Activated CD4-positive, alpha-beta T cell treated with anti-CD3 and anti-CD28 coated beads for 24 hours (primary cell): ENCODE measurements at regions not wholly inside any gene's neighbourhood (a gene's known extent, or its start where the extent isn't known, plus 50 kb on each side); places are given as distances from the start of the nearest gene placed in this dataset.

Experiments used
- DNase-seq, 2 donors: peaks; one replicate each; pipeline ENCODE4 v3.0.0-alpha.2; 2020; ENCODE audit warnings: low read depth in 2 of 2

DNA sequence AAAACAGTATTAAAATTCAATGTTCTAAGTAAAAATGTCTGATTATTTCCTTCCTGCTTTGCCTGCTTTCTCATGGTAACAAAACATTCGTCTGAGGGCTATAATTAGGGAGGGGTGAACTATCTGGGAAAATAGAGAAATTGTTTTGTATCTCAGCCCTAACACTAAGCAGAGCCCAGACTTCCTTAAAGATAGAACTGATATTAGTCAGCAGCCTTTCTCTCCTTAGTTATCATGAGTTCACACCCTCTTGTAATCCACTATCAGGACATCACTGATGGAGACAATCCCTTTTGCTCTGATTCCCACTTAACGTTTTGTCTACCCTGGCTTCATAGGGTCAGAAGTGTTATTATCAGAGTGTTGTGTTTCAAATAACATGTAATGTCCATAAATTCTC, 701.1 kb upstream of the ZEB2 start:
- no peak for DNase-seq

DNA sequence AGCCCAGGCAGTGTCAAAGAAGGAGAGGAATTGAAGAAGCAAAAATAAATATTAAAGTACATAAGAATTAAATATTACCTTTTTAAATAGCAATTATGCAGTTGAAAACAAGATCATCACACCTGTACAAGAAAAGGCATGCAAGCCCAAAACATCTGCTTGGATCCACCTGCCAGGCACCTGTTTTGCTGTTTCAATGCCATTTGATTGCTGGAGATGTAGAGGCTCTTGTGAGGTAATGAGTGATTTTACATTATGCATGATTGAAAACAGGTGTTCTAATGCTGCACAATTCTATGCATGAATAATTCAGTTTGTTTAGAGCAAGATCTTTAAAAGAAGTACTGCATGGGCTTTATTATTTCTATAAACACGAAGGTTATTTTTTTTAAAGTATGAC, 700.6 kb upstream of the ZEB2 start:
- no peak for DNase-seq

DNA sequence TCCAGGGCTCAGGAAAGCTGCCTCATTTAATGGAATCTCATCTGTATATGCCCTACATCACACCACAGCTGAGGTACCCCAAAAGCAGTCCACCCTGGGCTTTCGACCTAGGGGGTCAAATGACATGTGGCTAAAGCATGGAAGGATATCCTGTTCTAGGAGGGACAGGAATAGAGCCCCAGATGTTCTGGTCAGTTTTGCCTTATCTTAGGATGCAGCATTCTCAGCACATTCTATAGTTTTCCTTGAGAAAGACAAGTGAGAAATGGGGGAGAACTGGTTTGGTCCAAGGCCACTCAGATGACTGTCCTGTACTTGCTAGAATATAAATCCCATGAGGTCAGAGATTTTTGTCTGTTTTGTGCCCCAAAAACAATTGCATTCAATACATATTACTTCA, 688.0 kb upstream of the ZEB2 start:
- DNase-seq, result no peak

DNA sequence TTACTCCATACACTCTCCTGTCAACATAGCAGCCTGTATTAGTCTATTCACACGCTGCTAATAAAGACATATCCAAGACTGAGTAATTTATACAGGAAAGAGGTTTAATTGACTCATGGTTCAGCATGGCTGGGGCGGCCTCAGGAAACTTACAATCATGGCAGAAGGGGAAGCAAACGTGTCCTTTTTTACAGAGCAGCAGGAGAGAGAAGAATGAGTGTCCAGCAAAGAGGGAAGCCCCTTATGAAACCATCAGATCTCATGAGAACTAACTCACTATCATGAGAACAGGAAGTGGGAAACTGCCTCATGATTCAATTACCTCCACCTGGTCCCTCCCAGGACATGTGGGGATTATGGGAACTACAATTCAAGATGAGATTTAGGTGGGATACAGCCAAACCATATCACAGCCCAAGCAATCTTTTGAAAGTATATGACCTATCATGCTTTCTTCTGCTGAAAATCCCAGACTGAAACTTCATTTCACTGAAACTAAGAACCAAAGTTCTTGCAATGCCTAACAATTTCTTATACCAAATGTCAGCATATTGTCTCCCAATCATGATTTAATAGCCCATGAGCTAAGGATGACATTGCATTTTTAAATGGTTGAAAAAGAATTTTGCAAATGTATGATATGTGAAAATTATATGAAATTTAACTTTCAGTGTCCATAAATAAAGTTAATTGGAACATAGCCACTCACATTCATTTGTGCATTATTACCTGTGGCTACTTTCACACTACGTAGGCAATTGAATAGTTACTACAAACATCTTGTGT, 686.8 kb upstream of the ZEB2 start:
- no peak for DNase-seq

DNA sequence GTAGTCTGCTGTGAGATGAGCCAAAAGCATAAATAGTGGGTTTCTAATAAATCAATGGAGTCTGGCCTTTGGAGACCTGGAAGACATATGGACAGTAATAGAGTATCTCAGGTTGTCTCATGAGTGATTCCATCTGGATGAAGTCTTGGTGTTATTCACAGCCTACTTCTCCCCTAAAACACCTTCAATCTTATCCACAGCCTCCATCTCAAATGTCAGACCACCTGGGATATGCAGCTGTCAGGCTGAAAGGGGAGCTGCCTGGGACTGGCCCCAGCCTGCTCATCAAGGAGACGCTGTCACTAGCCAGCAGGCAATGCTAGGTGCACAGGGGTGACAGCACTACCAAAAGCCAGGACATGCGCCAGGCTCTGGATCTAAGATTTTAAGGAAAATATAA, 684.0 kb upstream of the ZEB2 start:
- DNase-seq, result no peak

DNA sequence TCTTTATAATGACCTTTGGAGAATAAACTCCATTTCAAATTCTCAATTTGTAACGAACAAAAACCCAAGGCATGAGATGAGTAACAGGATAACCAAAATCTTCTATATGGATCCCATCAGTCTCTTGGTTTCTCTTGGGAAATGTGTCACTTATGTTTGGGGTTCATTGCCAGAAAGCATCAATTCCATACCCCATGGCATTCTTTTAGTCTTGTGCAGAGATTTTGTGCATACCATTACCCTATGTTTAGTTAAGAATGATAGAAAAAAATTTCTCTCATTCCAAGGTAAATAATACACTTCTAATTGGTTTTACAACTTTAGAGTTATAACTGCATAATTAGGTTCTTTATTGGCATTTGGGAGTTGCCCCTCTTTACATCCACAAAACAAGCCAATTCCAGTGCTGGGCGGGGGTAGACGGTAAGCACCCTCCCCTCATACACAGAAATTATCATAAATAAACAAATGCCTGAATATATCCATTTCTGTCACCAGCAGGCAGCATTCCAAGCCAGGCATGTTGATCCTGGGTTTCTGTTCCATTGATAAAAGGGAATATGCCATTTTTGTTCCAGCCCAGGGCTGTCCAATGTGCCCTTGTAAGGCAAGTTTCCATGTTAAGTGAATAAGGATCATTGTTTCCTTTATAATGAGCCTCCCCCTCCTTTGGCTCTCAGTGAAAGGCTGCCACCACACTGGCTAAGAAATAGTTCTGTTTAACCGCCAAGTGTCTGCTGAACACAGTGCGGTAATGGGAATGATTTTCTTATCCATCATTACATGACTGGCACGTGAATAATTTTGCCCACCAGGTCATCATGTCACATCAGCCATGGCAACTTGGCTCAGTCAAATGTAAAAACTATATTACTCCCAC, 680.1 kb upstream of the ZEB2 start:
- no peak for DNase-seq

DNA sequence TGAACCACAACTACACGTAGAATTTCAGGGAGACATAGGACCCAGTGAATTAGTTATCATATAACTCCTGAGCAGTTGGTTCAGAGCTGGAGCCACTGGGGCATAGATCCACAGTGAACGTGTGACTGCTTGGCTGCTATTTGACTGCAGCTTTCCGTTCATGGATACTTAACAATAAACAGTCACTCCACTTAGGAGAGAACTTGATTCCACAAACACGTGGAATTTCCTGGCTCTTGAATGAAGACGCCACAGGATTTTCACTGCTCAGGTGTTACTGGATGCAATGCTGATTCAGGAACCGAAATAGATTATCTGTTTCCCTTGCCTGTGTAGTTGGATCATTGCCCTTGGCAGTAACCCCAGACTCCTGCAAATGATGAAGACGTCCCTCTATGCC, 679.1 kb upstream of the ZEB2 start:
- DNase-seq, result no peak

DNA sequence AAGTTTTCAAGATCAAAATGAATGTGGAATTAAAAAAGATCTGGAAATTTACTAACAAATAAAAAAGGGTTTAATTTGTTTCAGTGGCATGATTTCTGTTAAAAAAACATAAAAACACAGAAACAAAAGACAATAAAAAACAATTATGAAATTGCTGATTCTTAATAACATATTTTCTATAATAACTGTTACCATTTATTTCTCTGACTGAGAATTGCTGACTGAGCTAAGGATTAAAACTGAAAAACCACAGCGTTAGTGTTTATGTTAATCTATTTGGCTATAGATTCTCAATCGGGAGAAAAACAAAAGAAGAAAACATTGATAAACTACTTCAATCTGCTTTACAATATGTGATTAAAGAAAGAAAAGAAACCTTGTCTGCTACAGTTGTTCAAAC, 678.6 kb upstream of the ZEB2 start:
- DNase-seq, result no peak

DNA sequence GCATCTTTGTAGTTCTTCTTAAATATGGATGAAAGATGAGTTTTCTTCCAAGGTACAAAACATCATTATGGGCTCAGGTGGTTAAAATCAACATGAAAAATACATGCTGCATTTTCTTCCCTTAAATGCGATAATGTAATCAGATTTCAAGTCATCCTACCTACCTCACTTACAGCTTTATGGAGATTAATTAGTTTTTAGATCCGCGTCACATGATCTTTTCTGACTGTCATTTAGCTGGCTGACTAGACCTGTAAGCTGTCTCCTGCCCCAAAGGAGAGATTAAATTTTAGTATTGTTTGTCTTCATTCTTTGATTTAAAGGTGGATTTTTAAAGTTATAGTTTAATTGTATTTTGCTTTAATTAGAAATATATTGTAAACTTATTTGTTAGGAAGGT, 678.0 kb upstream of the ZEB2 start:
- DNase-seq, result no peak

DNA sequence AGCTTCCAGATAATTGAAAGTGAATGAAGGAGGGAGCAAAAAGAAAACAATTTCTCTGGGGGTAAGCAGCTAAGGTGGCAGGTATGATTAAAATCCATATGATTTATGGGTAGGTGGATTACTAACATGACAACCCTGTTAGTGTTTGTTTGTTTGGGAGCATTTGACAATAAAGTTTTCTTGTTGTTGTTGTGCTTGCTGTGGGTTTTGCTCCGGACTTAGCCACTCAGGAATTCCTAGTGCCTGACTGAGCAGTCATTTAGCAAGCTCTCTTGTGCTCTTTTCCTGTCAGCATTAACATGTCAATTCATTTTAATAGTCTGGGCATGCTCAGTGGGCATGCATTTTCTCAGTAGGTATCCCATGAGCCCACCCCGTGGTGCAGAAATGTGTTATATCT, 674.8 kb upstream of the ZEB2 start:
- DNase-seq, result no peak

DNA sequence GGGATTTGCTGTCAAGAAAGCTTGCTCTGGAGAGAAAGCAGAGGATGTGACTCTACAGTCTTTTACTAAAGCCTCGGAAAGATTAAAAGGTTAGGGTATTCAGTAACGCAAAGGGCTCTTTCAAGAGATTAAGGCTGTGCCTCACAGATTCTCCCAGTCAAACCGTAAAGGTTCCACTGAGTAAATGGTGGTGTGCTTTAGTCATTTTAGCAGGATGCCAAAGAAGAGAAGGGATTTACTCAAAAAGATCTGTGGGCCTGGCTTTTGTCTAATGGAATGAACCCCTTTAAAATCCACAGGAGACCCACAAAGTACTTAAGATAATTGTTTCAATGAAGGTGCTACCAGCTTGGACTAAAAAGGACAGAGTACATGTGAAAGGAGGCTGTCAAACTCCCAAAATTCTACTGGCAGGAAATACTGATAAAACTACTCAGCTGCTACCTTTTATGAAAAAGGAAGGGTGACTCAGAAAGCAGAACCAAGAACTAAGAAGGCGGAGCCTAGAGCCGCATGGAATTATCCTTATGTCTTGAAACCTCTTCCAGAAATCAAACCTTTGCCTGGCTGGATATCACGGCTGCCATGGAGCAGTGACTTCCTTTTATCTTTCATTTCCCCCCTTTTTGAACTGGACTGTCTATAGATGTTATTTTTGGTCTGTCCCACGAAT, 670.2 kb upstream of the ZEB2 start:
- no peak for DNase-seq

DNA sequence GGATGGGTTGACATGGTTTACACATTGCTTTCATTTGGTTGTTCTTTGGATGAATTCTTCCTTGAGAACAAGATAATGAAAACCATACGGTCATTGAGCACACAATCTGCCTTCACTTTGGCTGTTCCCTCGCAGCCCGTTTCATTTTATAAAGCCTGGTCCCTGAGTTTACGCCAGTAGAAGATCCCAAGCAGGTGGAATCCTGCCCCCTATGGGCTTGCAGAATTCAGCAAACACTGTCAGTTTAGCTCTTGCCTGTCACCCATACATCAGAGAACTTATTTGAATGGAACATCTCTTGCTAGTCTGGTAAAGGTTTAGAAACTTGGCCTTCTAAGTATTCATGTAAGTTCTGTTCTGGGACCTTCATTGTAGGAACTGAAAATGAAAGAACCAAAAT, 666.4 kb upstream of the ZEB2 start:
- DNase-seq, result no peak

DNA sequence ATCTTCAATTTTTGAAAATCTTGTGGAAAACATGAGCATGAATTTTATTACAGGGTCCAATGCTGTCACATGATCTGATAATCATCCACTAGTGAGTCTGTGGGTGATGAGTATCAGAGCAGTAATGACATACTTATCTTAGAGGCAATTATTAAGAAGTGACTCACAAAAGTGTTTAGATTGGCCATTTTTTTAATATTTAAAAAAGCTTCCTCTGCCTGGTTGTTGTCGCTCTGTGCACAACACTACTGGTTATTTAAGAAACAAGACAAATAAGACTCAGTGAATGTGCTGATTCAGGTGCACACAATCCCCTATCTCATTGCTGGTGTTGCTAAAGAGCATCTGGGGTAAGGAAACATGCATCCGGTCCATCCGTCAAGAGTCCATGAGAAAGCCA, 665.8 kb upstream of the ZEB2 start:
- DNase-seq, result no peak

DNA sequence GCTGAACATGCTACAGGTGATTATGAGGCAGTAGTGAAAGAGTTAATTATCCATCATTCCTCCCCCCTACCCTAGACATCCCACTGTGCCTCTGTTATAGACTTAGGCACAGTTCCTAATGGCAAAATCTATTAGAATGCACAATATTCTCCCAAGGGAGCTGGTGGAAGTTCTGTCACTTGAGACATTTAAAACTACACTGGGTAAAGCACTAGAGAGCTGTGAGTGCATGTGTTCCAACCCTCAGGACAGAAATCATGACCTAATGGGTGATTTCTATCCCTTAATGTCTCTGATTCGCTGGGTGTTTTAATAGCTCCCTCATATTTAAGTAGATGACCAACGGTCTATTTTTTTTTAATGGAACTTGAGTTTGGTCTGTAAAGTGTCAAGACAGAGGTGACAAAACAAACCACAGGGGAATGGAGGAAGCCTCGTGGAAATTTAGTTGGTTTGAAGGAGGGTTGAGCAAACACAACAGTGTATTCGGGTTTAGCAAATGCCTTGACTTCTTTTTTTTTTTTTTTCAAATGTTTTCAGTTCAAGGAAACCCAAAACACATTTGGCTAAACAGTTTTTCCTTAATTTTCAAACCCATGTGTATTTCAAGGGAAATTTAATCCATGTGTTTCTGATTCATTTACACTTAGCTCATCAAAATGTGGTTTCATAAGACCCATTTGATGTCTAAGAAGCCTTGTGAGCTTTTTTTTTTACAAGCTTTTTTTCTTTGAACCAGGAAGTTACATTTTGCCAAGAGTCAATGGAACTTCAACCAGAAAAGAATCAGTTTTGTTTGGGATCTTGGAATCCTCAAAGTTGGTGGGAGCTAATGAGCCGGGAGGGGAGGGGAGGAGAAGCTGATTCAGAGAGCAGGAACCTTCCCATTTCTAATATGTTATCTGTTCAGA, 665.1 kb upstream of the ZEB2 start:
- no peak for DNase-seq

DNA sequence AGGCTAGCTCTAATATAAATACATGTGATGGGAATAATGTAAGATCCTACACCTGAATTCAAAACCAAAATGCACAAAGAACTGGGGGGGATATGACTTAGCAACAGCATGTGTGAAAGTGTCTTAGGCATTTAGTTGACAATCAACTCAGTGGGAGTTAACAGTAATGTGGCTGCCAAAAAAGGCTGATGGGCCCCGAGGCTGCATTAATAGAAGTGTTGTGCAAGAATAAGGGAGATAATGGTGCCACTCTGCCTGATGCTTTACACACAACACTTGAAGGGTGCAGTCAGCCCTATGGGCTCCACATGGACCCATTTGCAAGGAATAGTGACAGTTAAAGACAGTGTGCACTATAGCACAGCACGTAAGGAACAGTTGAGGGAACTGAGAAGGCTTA, 649.4 kb upstream of the ZEB2 start:
- no peak for DNase-seq

DNA sequence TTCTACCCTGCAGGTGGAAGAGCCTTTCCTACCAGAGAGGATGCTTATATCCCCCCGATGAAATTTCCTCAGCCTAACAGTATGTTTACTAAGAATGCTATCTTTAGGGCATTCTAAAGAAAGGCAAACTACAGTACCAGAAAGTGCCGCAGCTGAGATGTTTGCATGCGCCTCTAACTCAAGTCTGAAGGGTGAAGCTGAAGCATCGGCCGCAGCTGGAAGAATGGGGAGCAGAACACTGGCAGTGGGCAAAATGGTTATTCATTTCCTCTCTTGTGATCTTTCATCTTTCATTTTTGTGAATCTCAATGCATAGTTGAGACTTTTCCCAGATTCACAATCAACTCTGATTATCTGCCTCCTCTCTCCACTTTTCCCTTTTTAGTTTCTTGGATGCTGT, 648.2 kb upstream of the ZEB2 start:
- no peak for DNase-seq

DNA sequence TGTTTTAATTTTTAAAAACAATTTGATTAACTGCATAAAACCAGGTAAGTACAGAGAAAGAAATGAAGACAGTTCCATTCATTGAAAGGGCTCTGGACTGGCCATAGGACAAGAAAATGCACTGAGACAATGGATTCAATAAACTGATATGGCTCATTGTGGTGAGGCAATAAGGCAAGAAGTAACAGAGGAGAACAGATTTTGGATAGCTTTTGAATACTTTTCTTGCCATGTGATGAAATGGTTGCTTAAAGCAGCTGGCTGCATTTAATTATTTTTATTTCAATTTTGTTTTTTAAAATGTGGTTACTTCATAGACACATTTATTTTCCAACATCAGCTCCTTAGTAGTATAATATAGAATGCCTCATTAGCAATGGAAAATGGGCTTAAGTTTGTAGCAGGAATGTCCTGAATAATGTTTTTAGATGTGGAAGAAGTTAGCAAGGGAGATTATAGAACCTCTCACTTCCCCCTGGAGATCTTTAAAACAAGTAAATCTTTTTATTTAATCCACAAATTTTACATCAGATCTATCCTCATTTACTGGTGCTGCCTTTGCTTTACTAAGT, 646.9 kb upstream of the ZEB2 start:
- DNase-seq, result no peak

DNA sequence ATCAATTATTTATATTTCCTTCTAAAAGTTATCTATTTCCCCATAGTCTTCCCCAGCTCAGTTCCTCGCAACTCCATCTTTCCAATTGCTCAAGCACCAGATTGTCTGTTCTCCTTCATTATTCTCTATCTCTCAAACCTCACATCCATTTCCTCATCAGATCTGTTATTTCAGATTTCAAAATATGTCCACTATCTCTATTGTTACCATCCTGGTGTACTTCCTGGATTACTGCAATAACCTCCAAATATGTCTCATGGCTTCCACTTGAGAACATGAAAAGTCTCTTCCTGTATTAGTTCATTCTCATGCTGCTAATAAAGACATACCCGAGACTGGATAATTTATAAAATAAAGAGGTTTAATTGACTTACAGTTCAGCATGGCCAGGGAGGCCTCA, 641.7 kb upstream of the ZEB2 start:
- no peak for DNase-seq

DNA sequence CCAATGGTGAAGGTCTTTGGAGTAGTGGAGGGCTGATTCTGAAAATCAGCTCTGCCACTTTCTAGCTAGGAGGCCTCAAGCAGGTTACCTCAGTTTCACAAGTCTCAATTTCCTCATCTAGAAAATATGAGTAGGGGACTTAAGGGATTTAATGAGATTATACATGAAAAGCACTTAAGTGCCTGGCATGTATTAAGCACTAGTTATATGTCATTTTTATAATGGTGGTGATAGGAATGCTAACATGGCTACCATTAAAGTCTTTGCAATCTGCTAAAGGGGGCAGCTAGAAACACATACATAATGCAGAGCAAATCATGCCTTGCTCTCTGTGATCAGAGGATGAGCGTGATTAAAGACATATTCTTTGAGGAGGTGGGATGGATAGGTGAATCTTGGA, 640.9 kb upstream of the ZEB2 start:
- DNase-seq, result no peak

DNA sequence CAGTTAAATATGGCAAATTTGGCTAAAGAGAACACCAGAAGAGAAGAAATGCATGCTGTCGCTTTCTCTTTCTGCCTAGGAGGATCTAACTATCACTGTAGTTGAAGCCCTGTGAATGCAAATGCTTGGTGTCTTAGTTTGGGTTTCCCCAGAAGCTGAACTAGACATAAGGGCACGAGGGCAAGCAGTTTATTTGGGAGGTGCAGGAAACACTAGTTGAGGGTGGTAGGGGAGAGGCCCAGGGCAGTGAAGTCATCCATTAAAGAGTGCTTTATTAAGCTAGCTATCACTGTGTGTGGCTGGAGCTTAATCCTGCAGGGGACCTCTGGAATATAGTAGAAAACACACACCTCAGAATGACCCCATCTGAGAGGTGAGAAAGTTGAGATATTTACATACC, 639.8 kb upstream of the ZEB2 start:
- DNase-seq, result no peak
